Progenitor cell of endocrine pancreas (in vitro differentiated cells): ENCODE measurements at regions not wholly inside any gene's neighbourhood (a gene's known extent, or its start where the extent isn't known, plus 50 kb on each side); places are given as distances from the start of the nearest gene placed in this dataset.
A peak's percentile ranks its signal among the peaks of the same experiment; 100 is the strongest.
"Not testable (repeated sequence)": the region's sequence is repeated elsewhere in the genome, so short reads cannot be mapped to it uniquely, and the experiment has no call there.

Source experiments
- DNase-seq: peaks from one replicate; pipeline ENCODE4 v3.0.0; 2021; ENCODE audit warnings: low spot score; ENCODE audit not compliant: unreplicated experiment
- H3K27ac Mint-ChIP-seq: 2 replicates; pipeline ENCODE4 v1.8.0; 2021; ENCODE audit warnings: mild to moderate bottlenecking, moderate library complexity, mixed read lengths
- H3K27me3 Mint-ChIP-seq: 2 replicates; pipeline ENCODE4 v1.8.0; 2021; ENCODE audit warnings: mixed read lengths
- H3K36me3 Mint-ChIP-seq: 2 replicates; pipeline ENCODE4 v1.8.0; 2022; ENCODE audit warnings: mixed read lengths; ENCODE audit not compliant: insufficient read depth
- H3K4me1 Mint-ChIP-seq: 2 replicates; pipeline ENCODE4 v1.8.0; 2021; ENCODE audit warnings: low read depth, mixed read lengths
- H3K4me3 Mint-ChIP-seq: 2 replicates; pipeline ENCODE4 v1.8.0; 2021; ENCODE audit warnings: low read depth, mild to moderate bottlenecking, moderate library complexity, mixed read lengths
- H3K9me3 Mint-ChIP-seq: 2 replicates; pipeline ENCODE4 v1.8.0; 2021; ENCODE audit warnings: low read depth, mixed read lengths
- CTCF ChIP-seq: fragments of 200-600 bp; sonication (generic); IDR thresholded peaks from one replicate; pipeline ENCODE4 v1.5.0; 2021; ENCODE audit warnings: antibody characterized with exemption, mild to moderate bottlenecking; ENCODE audit not compliant: unreplicated experiment

GRCh38 chr4:57191523-57192034 lies 81.4 kb upstream of the IGFBP7 start:
- Mint-ChIP-seq H3K27ac (no peak overlapping the region), H3K36me3 (peaks cover 2% of the 10 kb centered on the region), H3K4me3 (no peak overlapping the region), H3K4me1 (peaks cover 17% of the 10 kb centered on the region), H3K9me3 (peaks cover 3% of the 10 kb centered on the region), H3K27me3 (peaks cover 20% of the 10 kb centered on the region)
- no peak for TF ChIP-seq CTCF
- DNase-seq: no peak

DNA sequence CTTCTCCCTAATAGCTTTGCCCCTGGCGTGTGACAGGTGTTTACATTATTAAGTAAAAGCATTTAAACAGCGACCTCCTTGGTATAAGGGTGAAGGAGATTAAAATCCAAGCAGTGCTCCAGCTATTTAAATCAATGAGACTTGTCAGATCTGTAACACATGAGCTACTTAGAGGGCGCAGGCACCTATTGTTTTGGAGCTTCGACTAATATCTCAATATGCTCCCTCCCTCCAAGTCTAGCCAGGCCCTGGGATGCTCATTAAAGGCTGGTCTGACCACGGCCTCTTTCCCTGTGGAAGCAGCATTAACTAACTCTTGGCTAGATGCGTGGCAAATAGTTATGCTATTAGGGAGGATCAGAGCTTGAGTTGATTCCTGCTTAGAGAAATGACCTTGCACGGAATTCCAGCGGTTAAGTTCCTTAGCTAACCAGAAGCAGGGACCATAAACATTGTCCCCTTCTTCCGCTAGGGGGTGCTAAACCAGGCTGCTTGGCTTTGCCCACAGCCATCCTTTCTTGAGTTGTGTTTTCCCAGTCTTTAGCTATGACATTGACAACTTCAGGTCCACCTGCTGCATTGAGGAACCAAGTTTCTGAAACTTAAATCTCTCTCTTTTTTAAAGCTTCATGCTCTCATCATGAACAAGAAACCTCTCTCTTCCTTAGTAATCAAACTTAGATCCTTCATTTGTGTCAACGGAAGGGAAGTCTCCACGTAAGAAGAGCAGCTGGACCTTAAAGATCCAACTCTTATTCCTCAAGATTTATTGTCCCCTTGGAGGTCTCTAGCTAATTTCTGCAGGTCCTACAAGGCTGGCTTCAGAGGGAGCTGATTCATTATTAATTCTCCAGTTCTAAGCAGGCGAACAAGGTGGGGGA lies 80.7 kb upstream of the IGFBP7 start:
- peaks cover 17% of the 10 kb centered on the region for H3K4me1 Mint-ChIP-seq
- peak; percentile 72 for TF ChIP-seq CTCF
- H3K36me3 Mint-ChIP-seq: peaks cover 2% of the 10 kb centered on the region
- peaks cover 22% of the 10 kb centered on the region for H3K27me3 Mint-ChIP-seq
- no peak overlapping the region for H3K4me3 Mint-ChIP-seq
- peak; percentile 40 for DNase-seq
- H3K27ac Mint-ChIP-seq: no peak overlapping the region
- peaks cover 3% of the 10 kb centered on the region for H3K9me3 Mint-ChIP-seq

- Mint-ChIP-seq H3K4me3 (no peak overlapping the region), H3K27me3 (peaks cover 22% of the 10 kb centered on the region)
These were observed 77.1 kb upstream of the IGFBP7 start for GRCh38 chr4:57187246-57187645.

DNA sequence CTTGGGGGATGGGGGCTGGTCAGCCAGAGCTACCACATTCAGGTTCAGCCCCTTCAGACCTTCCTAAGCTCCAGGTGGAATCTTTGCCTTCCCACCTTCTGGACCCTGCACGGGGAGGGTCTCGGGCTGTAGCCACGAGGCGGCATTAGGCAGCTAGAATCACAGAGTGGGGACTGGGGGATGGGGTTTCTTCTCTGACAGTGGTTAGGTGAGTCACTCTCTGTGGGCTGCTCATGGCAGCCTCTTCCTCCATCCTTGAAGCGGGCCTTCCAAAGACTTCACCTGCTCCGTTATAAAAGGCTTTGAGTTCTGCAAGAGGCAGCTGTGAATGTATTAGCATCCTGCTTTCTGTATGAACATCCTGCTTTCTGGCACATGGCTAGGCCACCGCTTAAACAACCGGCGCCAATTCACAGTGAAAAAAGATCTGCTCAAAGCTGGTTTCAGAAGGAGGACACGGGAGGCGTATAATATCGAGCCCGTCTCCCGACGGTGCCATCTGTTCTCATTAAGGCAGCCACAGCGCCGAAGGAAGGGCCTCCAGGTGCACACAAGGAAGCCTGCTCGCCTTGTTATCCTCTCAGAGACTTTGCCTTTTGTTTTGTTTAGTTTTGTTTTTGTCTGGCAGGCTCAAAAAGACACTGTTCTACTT lies 74.3 kb upstream of the IGFBP7 start:
- H3K9me3 Mint-ChIP-seq: peaks cover 4% of the 10 kb centered on the region
- TF ChIP-seq CTCF: no peak
- no peak for DNase-seq
- H3K4me1 Mint-ChIP-seq: no peaks in the 10 kb centered on the region
- no peaks in the 10 kb centered on the region for H3K36me3 Mint-ChIP-seq
- H3K27me3 Mint-ChIP-seq: peaks cover 22% of the 10 kb centered on the region
- no peak overlapping the region for H3K4me3 Mint-ChIP-seq
- H3K27ac Mint-ChIP-seq: no peak overlapping the region

More at GRCh38 chr4:57187246-57187645, 77.1 kb upstream of the IGFBP7 start:
- no peak for DNase-seq
- Mint-ChIP-seq H3K4me1 (peaks cover 11% of the 10 kb centered on the region), H3K27ac (no peak overlapping the region), H3K36me3 (no peaks in the 10 kb centered on the region), H3K9me3 (no peaks in the 10 kb centered on the region)
- TF ChIP-seq CTCF: no peak

DNA sequence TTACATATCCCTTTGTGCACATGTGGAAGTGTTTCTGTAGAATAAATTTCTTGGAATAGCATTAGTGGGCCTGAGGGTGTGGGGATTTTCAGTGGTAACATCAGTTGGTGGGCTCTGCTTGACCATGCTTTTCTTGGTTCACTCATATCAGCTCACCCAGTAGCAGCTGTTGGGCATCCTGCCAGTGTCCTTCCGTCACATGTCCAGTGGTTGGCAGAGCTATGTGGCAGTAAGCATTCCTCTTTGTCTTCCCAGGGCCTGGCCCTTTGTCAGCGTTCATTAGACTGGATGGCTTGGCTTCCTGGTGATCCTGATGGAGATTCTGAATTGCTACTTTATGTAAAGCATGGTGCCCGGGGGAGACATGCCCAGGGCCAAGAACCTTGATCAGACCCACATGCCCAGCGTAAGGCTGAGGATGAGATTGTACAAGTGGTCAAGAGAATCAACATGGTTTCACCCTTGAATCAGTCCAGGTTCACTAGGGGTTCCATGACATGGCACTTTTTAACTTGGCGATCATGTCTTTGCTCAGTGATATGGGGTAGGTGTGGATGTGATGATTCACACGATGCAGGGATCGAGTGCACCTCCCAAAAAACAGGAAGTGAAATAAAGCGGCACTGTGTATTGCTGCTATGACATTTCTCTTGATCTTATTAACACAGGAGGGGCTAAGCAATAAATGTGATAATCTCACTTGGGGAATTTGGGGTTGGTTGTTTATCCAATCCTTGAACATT lies 72.1 kb upstream of the IGFBP7 start:
- Mint-ChIP-seq H3K27ac (no peak overlapping the region), H3K36me3 (no peaks in the 10 kb centered on the region), H3K4me3 (no peak overlapping the region), H3K4me1 (no peaks in the 10 kb centered on the region), H3K27me3 (peaks cover 11% of the 10 kb centered on the region), H3K9me3 (peaks cover 4% of the 10 kb centered on the region)
- no peak for DNase-seq
- TF ChIP-seq CTCF: no peak

DNA sequence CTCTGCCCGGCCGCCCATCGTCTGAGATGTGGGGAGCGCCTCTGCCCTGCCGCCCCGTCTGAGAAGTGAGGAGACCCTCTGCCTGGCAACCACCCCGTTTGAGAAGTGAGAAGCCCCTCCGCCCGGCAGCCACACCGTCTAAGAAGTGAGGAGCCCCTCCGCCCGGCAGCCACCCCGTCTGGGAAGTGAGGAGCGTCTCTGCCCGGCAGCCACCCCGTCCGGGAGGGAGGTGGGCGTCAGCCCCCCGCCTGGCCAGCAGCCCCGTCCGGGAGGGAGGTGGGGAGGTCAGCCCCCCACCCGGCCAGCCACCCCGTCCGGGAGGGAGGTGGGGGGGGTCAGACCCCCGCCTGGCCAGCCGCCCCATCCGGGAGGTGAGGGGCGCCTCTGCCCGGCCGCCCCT lies 63.0 kb upstream of the IGFBP7 start:
- H3K27ac Mint-ChIP-seq, H3K27me3 Mint-ChIP-seq, DNase-seq, H3K4me3 Mint-ChIP-seq, H3K4me1 Mint-ChIP-seq, H3K9me3 Mint-ChIP-seq, H3K36me3 Mint-ChIP-seq: not testable (repeated sequence)
